Endothelial cell of umbilical vein (primary cell): ENCODE measurements at regions not wholly inside any gene's neighbourhood (a gene's known extent, or its start where the extent isn't known, plus 50 kb on each side); places are given as distances from the start of the nearest gene placed in this dataset.

Experiments
- BruUV-seq: library from RNA; stranded (reverse); fragments of 400-500 nt; replicated peaks from 2 replicates; lab custom pipeline; 2021; lab: Mats Ljungman, UMichigan
- CTCF ChIA-PET: fragments of 300-600, 350-600 bp; sonication (Branson Sonifier 250); formaldehyde crosslinking; loops from one replicate; lab custom pipeline; 2021; ENCODE audit warnings: antibody characterized with exemption, inconsistent platforms; lab: Charles Lee
- POLR2A ChIA-PET: fragments of 300-600, 350-600 bp; sonication (Branson Sonifier 250); formaldehyde crosslinking; loops from one replicate; lab custom pipeline; 2021; ENCODE audit warnings: antibody characterized with exemption, inconsistent platforms; lab: Charles Lee
- DNase-seq: peaks from one replicate; pipeline ENCODE4 v3.0.0-alpha.2; 2011; ENCODE audit warnings: low read depth, low spot score
- FAIRE-seq: peaks from 2 replicates; lab custom pipeline; 2011; peaks lifted over from hg19 to GRCh38; lab: Jason Lieb, UNC
- H2AFZ ChIP-seq: 2 replicates; pipeline ENCODE4 v1.6.0; 2012; ENCODE audit warnings: low read depth, low read length, control low read depth, inconsistent platforms
- H3K27ac ChIP-seq: 2 replicates; pipeline ENCODE4 v1.5.1; 2011; ENCODE audit warnings: low read depth, mild to moderate bottlenecking, control low read depth, low read length, moderate library complexity; ENCODE audit not compliant: insufficient read depth
- H3K27me3 ChIP-seq, 2 experiments: 2 replicates each; pipeline versions ENCODE4 v1.6.0 to v1.6.1; 2011; ENCODE audit warnings: low read length in 2 of 2, mixed read lengths in 1 of 2; ENCODE audit not compliant: control insufficient read depth in 2 of 2, insufficient read depth in 2 of 2
- H3K36me3 ChIP-seq, 2 experiments: 2 replicates in 1 of 2; 3 replicates in 1 of 2; pipeline ENCODE4 v1.5.1; 2011; ENCODE audit warnings: low read length in 2 of 2, mild to moderate bottlenecking in 1 of 2, moderate library complexity in 1 of 2; ENCODE audit not compliant: control insufficient read depth in 2 of 2, insufficient read depth in 2 of 2; ENCODE audit errors: extremely low read depth in 1 of 2
- H3K4me1 ChIP-seq: 3 replicates; pipeline ENCODE4 v1.5.1; 2011; ENCODE audit warnings: mild to moderate bottlenecking, low read length; ENCODE audit not compliant: control insufficient read depth, insufficient read depth; ENCODE audit errors: extremely low read depth
- H3K4me2 ChIP-seq: 2 replicates; pipeline ENCODE4 v1.6.1; 2011; ENCODE audit warnings: low read length, control low read depth, mixed read lengths; ENCODE audit not compliant: insufficient read depth
- H3K4me3 ChIP-seq, 3 experiments: fragments of 200-600 bp in 1 of 3; sonication (generic), shearing (Covaris generic) in 1 of 3; replicated peaks in 1 of 3; 2 replicates each; pipeline ENCODE4 v1.5.1; 2011 to 2016; ENCODE audit warnings: control low read depth in 3 of 3, low read length in 3 of 3, mild to moderate bottlenecking in 2 of 3, inconsistent platforms in 1 of 3, low read depth in 1 of 3, moderate library complexity in 1 of 3; ENCODE audit not compliant: insufficient read depth in 1 of 3
- H3K79me2 ChIP-seq: 2 replicates; pipeline ENCODE4 v1.6.0; 2012; ENCODE audit warnings: low read length, inconsistent platforms; ENCODE audit not compliant: control insufficient read depth, insufficient read depth
- H3K9ac ChIP-seq: replicated peaks from 2 replicates; pipeline ENCODE3; 2011; ENCODE audit warnings: low read length, control low read depth; ENCODE audit not compliant: insufficient read depth; ENCODE audit errors: extremely low read depth
- H3K9me1 ChIP-seq: replicated peaks from 3 replicates; pipeline ENCODE4 v1.6.0; 2011; ENCODE audit warnings: mild to moderate bottlenecking, low read length; ENCODE audit not compliant: control insufficient read depth, insufficient read depth; ENCODE audit errors: extremely low read depth
- H3K9me3 ChIP-seq: replicated peaks from 2 replicates; pipeline ENCODE4 v1.5.1; 2012; ENCODE audit warnings: low read length, inconsistent platforms; ENCODE audit not compliant: control insufficient read depth, insufficient read depth
- H4K20me1 ChIP-seq: replicated peaks from 2 replicates; pipeline ENCODE3; 2011; ENCODE audit warnings: mild to moderate bottlenecking, low read length; ENCODE audit not compliant: control insufficient read depth, insufficient read depth; ENCODE audit errors: extremely low read depth
- CTCF ChIP-seq, 2 donors: IDR thresholded peaks; 1 replicate in 1 of 2; 2 replicates in 1 of 2; pipeline ENCODE4 v1.5.1; 2011; ENCODE audit warnings: low read length in 2 of 2, mild to moderate bottlenecking in 2 of 2, moderate library complexity in 2 of 2, control low read depth in 1 of 2, inconsistent platforms in 1 of 2, low read depth in 1 of 2; ENCODE audit not compliant: insufficient read depth in 1 of 2; ENCODE audit errors: extremely low read depth in 1 of 2
- EZH2 ChIP-seq: IDR thresholded peaks from 2 replicates; pipeline ENCODE4 v1.6.1; 2012; ENCODE audit warnings: borderline replicate concordance, low read depth, mild to moderate bottlenecking, moderate library complexity, low read length, inconsistent platforms; ENCODE audit not compliant: severe bottlenecking
- FOS ChIP-seq: IDR thresholded peaks from 2 replicates; pipeline ENCODE4 v1.6.1; 2011; ENCODE audit warnings: mild to moderate bottlenecking, low read length, moderate library complexity, borderline replicate concordance; ENCODE audit not compliant: insufficient read depth
- GATA2 ChIP-seq: IDR thresholded peaks from 2 replicates; pipeline ENCODE4 v1.7.0; 2011; ENCODE audit warnings: low read depth, mild to moderate bottlenecking, moderate library complexity, mixed read lengths, low read length; ENCODE audit not compliant: insufficient read length, insufficient read depth
- JUN ChIP-seq: IDR thresholded peaks from 2 replicates; pipeline ENCODE4 v1.6.1; 2011; ENCODE audit warnings: borderline replicate concordance, low read depth; ENCODE audit not compliant: insufficient read length, insufficient read depth
- MAX ChIP-seq: IDR thresholded peaks from 2 replicates; pipeline ENCODE4 v1.6.1; 2011; ENCODE audit not compliant: insufficient read depth, insufficient read length
- MYC ChIP-seq: IDR thresholded peaks from one replicate; pipeline ENCODE4 v1.6.1; 2011; ENCODE audit warnings: mild to moderate bottlenecking, low read depth, low read length
- POLR2A ChIP-seq: IDR thresholded peaks from 2 replicates; pipeline ENCODE4 v1.6.1; 2012; ENCODE audit warnings: low read depth, mild to moderate bottlenecking, control low read depth, low read length
- POLR2AphosphoS5 ChIP-seq: IDR thresholded peaks from 2 replicates; pipeline ENCODE4 v1.6.1; 2012; ENCODE audit warnings: low read depth, mild to moderate bottlenecking, control low read depth, low read length, moderate library complexity; ENCODE audit not compliant: insufficient read depth
- dilution Hi-C: fragments of 300-500 bp; cut with MboI; formaldehyde crosslinking; loops from one replicate; pipeline ENCODE4 v1.15.0; 2019; ENCODE audit warnings: low sequenced_read_pairs; ENCODE audit not compliant: extremely low pct_ligation_motif_present
- intact Hi-C: fragments of 100-400 bp; cut with micrococcal nuclease; formaldehyde crosslinking; loops from one replicate; pipeline ENCODE4 v1.10.0; 2022

GRCh38 chr9:23598994-23599393, 227.0 kb downstream of the ELAVL2 start:
- no peak for DNase-seq
- no peaks in the 10 kb centered on the region for H3K9me3 ChIP-seq
- ChIA-PET POLR2A (no interaction called here), CTCF (no interaction called here)
- no peaks in the 10 kb centered on the region for H3K9me1 ChIP-seq
- no peaks in the 10 kb centered on the region for H3K4me1 ChIP-seq
- BruUV-seq = no TSS peak
- dilution Hi-C loops = no loop called here
- no peaks in the 10 kb centered on the region for H3K27me3 ChIP-seq
- H4K20me1 ChIP-seq = no peaks in the 10 kb centered on the region
- H3K36me3 ChIP-seq = no peaks in the 10 kb centered on the region
- H2AFZ ChIP-seq = no peak overlapping the region
- no peak overlapping the region for H3K9ac ChIP-seq
- H3K4me3 ChIP-seq = no peak overlapping the region
- TF ChIP-seq MAX = no peak
- no peak for TF ChIP-seq GATA2
- no peak for TF ChIP-seq JUN
- no peak for TF ChIP-seq POLR2A
- no peak for TF ChIP-seq EZH2
- no peak for TF ChIP-seq FOS
- TF ChIP-seq CTCF (IDR thresholded peaks at IDR 0.05; ENCODE audit: extremely low read depth in 1 of 2, insufficient read depth in 1 of 2, low read depth in 1 of 2, low read length in 2 of 2) = no peak
- TF ChIP-seq MYC = no peak
- no peak for TF ChIP-seq POLR2AphosphoS5
- no peaks in the 10 kb centered on the region for H3K79me2 ChIP-seq
- intact Hi-C loops = no loop called here
- no peak overlapping the region for H3K4me2 ChIP-seq
- no peak overlapping the region for H3K27ac ChIP-seq
- no peak for FAIRE-seq
